ENCODE measurements at regions not wholly inside any gene's neighbourhood (a gene's known extent, or its start where the extent isn't known, plus 50 kb on each side); places are given as distances from the start of the nearest gene placed in this dataset.
"Not testable (repeated sequence)": the region's sequence is repeated elsewhere in the genome, so short reads cannot be mapped to it uniquely, and the experiment has no call there.

DNA sequence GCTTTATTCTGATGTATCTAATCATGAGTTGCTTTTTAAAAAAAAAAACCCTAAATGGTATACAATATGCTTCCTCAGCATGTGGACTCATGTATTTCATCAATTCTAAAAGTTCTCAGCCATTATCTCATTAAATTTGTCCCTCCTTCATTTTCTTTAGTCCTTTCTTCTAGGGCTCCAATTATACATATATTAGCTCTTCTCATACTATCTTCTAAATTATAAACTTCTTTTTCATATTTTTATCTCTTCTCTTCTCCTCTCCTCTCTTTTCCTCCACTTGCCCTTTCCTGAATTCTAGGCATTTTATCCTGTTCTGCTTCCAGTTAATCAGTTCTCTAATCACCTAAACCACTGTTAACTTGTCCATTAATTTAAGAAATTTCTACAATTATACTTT, 55.0 kb upstream of the IL33 start:
- intact Hi-C loops (cut with micrococcal nuclease): no loop called here
- H3K4me3 Mint-ChIP-seq: no peak overlapping the region
- DNase-seq: no peak
- no peak overlapping the region for H3K27ac Mint-ChIP-seq
- peaks cover 8% of the 10 kb centered on the region for H3K9me3 Mint-ChIP-seq
- no peaks in the 10 kb centered on the region for H3K36me3 Mint-ChIP-seq (ENCODE audit: low read depth)
- H3K27me3 Mint-ChIP-seq: peaks cover 2% of the 10 kb centered on the region
- no peaks in the 10 kb centered on the region for H3K4me1 Mint-ChIP-seq

DNA sequence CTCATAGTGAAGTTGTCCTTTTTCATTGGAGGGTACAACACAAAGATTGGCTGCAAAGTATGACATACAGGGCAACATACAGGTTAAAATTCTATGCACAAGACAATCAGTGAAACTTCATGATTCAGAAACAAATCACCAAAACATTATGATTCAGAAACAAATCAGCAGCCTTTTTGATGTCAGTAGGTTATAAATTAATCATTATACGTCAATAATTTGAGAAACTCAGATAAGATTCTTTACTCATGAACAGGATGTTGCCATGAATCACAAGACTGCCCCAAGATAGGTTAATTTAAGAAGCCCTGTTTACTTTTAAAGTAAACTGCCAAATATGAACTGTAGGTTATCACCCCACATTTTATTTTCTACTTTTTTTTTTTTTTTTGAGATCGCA, 62.2 kb upstream of the IL33 start:
- Mint-ChIP-seq H3K27ac (no peak overlapping the region), H3K4me3 (no peak overlapping the region), H3K9me3 (peaks cover 4% of the 10 kb centered on the region), H3K36me3 (ENCODE audit: low read depth) (no peaks in the 10 kb centered on the region), H3K27me3 (peaks cover 4% of the 10 kb centered on the region), H3K4me1 (no peaks in the 10 kb centered on the region)
- DNase-seq: no peak
- intact Hi-C loops (cut with micrococcal nuclease): no loop called here

DNA sequence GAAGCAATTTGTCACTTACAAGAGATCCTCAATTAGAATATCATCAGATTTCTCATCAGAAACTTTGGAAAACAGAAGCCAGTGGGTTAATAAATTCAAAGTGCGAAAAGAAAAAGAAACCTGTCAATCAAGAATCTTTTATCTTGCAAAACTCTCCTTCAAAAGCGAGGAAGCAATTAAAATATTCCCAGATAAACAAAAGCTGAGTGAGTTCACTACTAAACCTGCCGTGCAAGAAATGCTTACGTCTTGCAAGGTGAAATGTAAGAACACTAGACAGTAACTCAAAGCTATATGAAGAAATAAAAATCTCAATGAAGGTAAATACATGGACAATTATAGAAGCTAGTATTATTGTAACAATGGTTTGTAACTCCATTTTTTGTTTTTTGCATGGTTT, 62.8 kb upstream of the IL33 start:
- DNase-seq: no peak
- no peaks in the 10 kb centered on the region for H3K4me1 Mint-ChIP-seq
- peaks cover 4% of the 10 kb centered on the region for H3K27me3 Mint-ChIP-seq
- H3K9me3 Mint-ChIP-seq: peaks cover 4% of the 10 kb centered on the region
- H3K4me3 Mint-ChIP-seq: no peak overlapping the region
- H3K36me3 Mint-ChIP-seq (ENCODE audit: low read depth): no peaks in the 10 kb centered on the region
- intact Hi-C loops (cut with micrococcal nuclease): no loop called here
- no peak overlapping the region for H3K27ac Mint-ChIP-seq

DNA sequence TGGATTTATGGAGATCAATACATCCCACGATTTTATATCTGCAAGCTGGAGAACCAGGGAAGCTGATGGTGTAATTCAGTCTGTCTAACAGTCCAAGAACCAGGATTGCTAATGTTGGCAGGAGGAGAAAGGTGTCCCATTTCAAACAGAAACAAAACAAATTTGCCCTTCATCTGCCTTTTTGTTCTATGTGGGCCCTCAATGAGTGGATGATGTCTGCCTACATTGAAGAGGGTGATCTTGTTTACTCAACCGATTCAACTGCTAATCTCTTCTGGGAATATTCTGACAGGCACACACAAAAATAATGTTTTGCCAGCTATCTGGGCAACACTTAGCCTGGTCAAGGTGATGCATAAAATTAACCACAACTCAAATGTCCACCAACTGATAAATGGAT, 65.1 kb upstream of the IL33 start:
- no peak overlapping the region for H3K27ac Mint-ChIP-seq
- no peaks in the 10 kb centered on the region for H3K9me3 Mint-ChIP-seq
- H3K27me3 Mint-ChIP-seq: peaks cover 2% of the 10 kb centered on the region
- intact Hi-C loops (cut with micrococcal nuclease): no loop called here
- no peak overlapping the region for H3K4me3 Mint-ChIP-seq
- H3K4me1 Mint-ChIP-seq: no peaks in the 10 kb centered on the region
- H3K36me3 Mint-ChIP-seq (ENCODE audit: low read depth): no peaks in the 10 kb centered on the region
- no peak for DNase-seq

DNA sequence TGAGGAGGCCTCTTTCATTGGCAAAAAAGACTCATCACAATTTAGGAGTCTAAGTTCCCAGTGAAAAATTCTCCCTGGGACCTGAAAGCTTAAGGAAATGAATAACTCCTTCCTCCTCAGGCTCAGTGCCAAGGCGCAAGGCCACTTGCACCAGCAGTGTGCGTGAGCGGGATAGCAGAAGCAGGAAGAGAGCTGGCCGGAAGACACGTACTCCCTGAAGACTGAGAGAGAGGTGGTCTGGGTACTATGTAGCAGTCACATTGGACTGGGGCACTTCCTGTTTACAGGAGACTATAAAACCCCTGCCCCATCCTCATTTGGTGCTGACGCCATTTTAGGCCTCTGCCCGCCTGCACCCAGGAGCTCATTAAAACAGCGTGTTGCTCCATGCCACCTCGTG, 66.3 kb upstream of the IL33 start:
- no peaks in the 10 kb centered on the region for H3K4me1 Mint-ChIP-seq
- no peaks in the 10 kb centered on the region for H3K36me3 Mint-ChIP-seq (ENCODE audit: low read depth)
- DNase-seq: no peak
- H3K4me3 Mint-ChIP-seq: no peak overlapping the region
- intact Hi-C loops (cut with micrococcal nuclease): no loop called here
- H3K9me3 Mint-ChIP-seq: no peaks in the 10 kb centered on the region
- no peak overlapping the region for H3K27ac Mint-ChIP-seq
- peaks cover 2% of the 10 kb centered on the region for H3K27me3 Mint-ChIP-seq

DNA sequence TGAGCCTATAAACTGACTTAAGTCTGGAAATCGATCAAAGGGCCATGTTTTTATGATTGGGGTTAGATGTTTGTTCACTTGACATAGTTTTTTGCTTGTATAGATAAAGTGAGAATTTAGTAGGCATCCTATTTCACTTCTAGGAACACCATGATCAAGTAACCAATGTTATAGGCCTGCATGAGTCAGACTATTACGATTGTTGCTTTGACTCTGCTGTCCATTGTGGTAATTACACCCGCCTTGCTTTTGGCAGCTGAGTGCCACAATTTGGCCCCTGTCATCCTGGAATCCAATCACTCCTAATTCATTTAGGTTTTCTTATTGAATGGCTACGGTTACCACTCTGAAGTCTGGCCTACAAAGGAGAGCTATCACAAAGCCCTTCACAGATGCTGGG, 67.8 kb upstream of the IL33 start:
- no peaks in the 10 kb centered on the region for H3K36me3 Mint-ChIP-seq (ENCODE audit: low read depth)
- no peaks in the 10 kb centered on the region for H3K4me1 Mint-ChIP-seq
- intact Hi-C loops (cut with micrococcal nuclease): no loop called here
- no peak overlapping the region for H3K27ac Mint-ChIP-seq
- H3K27me3 Mint-ChIP-seq: no peaks in the 10 kb centered on the region
- DNase-seq: no peak
- no peak overlapping the region for H3K4me3 Mint-ChIP-seq
- H3K9me3 Mint-ChIP-seq: peaks cover 4% of the 10 kb centered on the region

DNA sequence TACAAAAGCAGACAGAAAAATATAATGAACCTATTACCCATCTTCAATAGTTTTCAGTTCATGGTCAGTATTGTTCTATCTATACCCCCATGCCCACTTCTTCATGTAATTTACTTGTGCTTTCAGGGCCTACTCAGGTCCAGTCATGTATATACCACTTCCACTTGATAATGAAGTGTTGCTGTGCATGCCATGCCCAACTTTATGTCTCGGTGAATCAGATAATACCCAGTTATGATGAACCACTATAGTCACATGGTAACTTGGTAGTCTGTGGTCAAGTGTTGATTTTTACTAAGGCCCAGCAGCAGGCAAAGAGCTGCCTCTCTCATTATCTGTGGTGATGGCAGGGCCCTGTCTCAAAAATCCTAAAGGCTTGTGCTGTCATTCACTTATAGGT, 70.7 kb upstream of the IL33 start:
- H3K9me3 Mint-ChIP-seq: peaks cover 4% of the 10 kb centered on the region
- H3K27me3 Mint-ChIP-seq: no peaks in the 10 kb centered on the region
- no peaks in the 10 kb centered on the region for H3K4me1 Mint-ChIP-seq
- intact Hi-C loops (cut with micrococcal nuclease): no loop called here
- no peak overlapping the region for H3K4me3 Mint-ChIP-seq
- DNase-seq: no peak
- H3K27ac Mint-ChIP-seq: no peak overlapping the region
- no peaks in the 10 kb centered on the region for H3K36me3 Mint-ChIP-seq (ENCODE audit: low read depth)

DNA sequence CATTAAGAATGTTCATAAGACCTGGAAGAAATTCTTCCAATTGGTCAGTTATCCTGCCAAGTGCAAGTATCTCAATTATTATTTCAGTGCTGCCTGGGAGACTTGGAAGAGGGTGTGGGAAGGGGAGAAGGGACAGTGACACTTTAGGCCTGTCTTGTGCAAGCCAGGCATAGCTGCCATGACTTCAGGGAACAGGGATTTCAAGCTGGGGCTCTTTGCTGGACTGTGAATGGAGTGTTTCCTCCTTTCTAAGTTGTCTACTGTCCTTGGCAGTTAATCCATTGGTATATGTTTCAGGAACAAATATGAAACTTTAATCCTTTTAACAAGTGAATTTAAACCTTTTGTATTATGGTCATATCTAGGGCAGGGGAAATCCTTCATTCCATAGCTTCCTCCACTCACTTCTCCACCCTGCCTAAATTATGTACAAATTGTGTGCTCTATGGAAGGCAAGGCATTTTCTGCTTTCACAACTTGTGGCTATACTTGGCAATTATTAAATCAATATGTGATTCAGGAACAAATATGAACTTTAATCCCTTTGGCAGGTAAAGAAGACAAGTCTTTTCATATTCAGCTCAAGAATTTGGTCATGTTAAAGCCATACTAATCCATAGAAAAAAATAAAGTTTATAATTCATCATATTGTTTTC, 72.7 kb upstream of the IL33 start:
- Mint-ChIP-seq H3K4me1 (no peaks in the 10 kb centered on the region), H3K36me3 (ENCODE audit: low read depth) (no peaks in the 10 kb centered on the region), H3K27ac (no peak overlapping the region), H3K4me3 (no peak overlapping the region), H3K9me3 (peaks cover 4% of the 10 kb centered on the region), H3K27me3 (no peaks in the 10 kb centered on the region)
- intact Hi-C loops (cut with micrococcal nuclease): no loop called here
- no peak for DNase-seq

DNA sequence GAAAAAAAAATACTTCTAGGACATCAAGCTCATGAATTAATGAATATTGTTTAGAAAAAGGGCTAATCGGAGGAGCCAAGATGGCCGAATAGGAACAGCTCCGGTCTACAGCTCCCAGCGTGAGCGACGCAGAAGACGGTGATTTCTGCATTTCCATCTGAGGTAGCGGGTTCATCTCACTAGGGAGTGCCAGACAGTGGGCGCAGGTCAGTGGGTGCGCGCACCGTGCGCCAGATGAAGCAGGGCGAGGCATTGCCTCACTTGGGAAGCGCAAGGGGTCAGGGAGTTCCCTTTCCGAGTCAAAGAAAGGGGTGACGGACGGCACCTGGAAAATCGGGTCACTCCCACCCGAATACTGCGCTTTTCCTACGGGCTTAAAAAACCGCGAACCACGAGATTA, 79.8 kb upstream of the IL33 start:
- H3K27me3 Mint-ChIP-seq: peaks cover 10% of the 10 kb centered on the region
- H3K4me3 Mint-ChIP-seq; DNase-seq; H3K4me1 Mint-ChIP-seq; H3K27ac Mint-ChIP-seq; intact Hi-C loops (cut with micrococcal nuclease); H3K9me3 Mint-ChIP-seq; H3K36me3 Mint-ChIP-seq (ENCODE audit: low read depth): not testable (repeated sequence)

DNA sequence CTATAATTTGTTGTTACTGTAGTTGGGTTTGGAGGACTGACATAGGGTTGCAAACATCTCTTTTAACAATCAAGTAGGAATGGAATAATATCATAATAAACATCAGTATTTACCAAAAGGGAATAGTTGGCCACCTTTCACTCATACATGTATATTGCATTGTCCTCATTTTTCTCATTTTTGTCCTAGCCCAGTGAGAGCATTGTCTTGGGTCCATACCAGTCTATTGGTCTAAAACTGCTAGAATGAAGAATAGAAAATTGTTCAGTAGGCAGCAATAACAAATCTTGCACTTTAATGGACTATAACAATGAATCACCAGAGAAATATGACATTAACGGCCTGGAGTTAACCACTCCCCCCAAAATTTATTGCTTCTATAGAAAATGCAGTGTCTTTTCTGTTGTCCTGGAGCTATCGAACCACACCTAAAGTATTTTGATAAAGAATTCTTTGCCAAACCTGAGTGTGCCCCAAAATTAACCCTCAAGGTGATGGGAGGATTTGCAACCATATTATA, 80.9 kb upstream of the IL33 start:
- H3K27ac Mint-ChIP-seq: no peak overlapping the region
- H3K4me1 Mint-ChIP-seq: peaks cover 3% of the 10 kb centered on the region
- no peaks in the 10 kb centered on the region for H3K36me3 Mint-ChIP-seq (ENCODE audit: low read depth)
- peaks cover 13% of the 10 kb centered on the region for H3K27me3 Mint-ChIP-seq
- H3K9me3 Mint-ChIP-seq: peaks cover 4% of the 10 kb centered on the region
- intact Hi-C loops (cut with micrococcal nuclease): no loop called here
- no peak for DNase-seq
- no peak overlapping the region for H3K4me3 Mint-ChIP-seq

DNA sequence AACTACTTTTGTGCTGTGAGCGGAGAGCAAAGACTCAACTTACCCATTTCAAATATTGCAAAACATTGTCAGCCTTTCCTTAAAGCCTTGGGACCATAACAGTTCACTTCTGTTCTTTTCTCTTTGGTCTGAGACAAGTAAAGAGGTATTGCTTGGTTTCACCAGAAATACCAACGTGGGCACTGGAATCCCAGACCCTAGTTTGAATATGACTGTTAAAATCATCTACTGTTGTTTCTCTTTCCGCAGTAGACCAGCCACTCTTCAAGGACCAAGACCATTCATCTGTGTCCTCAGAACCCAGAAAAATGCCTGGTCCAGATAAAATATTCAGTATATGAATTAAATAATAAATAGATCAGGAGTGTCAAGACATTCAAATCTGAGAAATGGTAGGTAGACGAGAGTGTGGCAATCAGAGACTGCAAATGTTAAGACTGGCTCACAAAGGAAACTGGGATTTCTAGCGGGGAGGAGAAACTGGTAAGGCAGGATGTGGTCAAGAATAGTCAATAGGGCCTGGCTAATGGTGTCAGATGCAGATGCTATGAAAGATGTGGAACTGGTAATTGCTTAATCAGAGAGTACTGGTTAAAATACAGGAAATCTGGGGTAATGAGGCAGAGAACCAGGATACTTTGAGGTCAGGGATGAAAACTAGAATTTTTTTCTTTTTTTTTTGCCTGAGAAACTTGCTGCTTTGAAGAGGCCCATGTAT, 82.1 kb upstream of the IL33 start:
- DNase-seq: no peak
- peaks cover 16% of the 10 kb centered on the region for H3K27me3 Mint-ChIP-seq
- intact Hi-C loops (cut with micrococcal nuclease): no loop called here
- no peak overlapping the region for H3K4me3 Mint-ChIP-seq
- peaks cover 4% of the 10 kb centered on the region for H3K9me3 Mint-ChIP-seq
- H3K27ac Mint-ChIP-seq: no peak overlapping the region
- H3K4me1 Mint-ChIP-seq: peaks cover 3% of the 10 kb centered on the region
- no peaks in the 10 kb centered on the region for H3K36me3 Mint-ChIP-seq (ENCODE audit: low read depth)

DNA sequence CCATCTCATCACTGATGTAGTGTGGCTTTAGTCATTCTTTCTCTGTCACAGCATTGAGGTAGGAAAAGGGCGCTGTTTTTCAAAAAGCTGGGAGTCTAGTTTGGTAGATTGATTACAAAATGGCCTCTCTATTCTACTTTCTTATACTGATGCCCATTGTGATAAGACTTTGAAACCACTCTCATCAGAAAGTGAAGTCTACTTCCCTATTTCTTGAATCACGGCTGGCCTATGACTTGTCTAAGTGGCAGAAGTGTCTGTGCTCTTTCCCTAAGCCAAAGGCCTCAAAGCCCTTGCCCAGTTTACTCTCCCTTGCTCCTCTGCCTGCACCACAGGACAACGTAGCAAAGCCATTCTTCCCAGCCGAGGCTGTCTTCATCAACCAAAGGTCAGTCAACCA, 83.0 kb upstream of the IL33 start:
- no peak for DNase-seq
- H3K27ac Mint-ChIP-seq: no peak overlapping the region
- peaks cover 4% of the 10 kb centered on the region for H3K9me3 Mint-ChIP-seq
- no peak overlapping the region for H3K4me3 Mint-ChIP-seq
- H3K4me1 Mint-ChIP-seq: peaks cover 3% of the 10 kb centered on the region
- no peaks in the 10 kb centered on the region for H3K36me3 Mint-ChIP-seq (ENCODE audit: low read depth)
- H3K27me3 Mint-ChIP-seq: peaks cover 16% of the 10 kb centered on the region
- intact Hi-C loops (cut with micrococcal nuclease): no loop called here

DNA sequence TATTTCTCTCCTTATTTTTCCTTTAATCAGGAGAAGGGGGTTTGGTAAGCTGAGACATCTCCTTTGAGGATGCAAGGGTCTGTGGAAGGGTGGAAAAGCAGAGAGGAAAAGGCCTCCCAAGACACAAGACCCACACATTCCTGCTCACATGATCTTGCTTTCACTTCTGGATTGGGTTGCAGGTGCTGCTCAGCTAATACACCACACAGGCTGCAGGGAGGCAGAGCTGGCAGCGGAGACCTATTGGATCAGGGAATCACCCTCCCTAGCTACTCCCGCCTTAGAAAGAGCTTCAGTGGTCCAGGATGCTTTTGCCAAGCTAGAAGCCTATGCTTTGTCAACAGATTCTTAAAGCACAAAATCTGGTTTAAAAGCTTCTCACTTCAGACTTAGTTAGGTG, 87.6 kb upstream of the IL33 start:
- H3K36me3 Mint-ChIP-seq (ENCODE audit: low read depth): no peaks in the 10 kb centered on the region
- H3K27ac Mint-ChIP-seq: no peak overlapping the region
- no peak for DNase-seq
- intact Hi-C loops (cut with micrococcal nuclease): no loop called here
- H3K4me3 Mint-ChIP-seq: no peak overlapping the region
- H3K27me3 Mint-ChIP-seq: peaks cover 25% of the 10 kb centered on the region
- H3K9me3 Mint-ChIP-seq: no peaks in the 10 kb centered on the region
- no peaks in the 10 kb centered on the region for H3K4me1 Mint-ChIP-seq

DNA sequence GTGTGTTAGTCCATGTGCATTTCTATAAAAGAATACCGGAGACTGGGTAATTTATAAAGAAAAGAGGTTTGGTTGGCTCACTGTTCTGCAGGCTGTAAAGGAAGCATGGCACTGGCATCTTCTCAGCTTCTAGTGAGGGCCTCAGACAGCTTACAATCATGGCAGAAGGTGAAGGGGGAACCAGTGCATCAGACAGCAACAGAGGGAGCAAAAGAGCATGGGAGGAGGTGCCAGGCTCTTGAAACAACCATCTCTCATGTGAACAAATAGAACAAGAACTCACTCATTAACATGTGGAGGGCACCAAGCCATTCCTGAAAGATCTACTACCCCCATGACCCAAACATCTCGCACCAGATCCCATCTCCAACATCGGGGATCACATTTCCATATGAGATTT, 89.2 kb upstream of the IL33 start:
- Mint-ChIP-seq H3K27ac (no peak overlapping the region), H3K27me3 (peaks cover 23% of the 10 kb centered on the region), H3K4me1 (no peaks in the 10 kb centered on the region), H3K4me3 (no peak overlapping the region), H3K36me3 (ENCODE audit: low read depth) (no peaks in the 10 kb centered on the region), H3K9me3 (no peaks in the 10 kb centered on the region)
- intact Hi-C loops (cut with micrococcal nuclease): no loop called here
- no peak for DNase-seq

DNA sequence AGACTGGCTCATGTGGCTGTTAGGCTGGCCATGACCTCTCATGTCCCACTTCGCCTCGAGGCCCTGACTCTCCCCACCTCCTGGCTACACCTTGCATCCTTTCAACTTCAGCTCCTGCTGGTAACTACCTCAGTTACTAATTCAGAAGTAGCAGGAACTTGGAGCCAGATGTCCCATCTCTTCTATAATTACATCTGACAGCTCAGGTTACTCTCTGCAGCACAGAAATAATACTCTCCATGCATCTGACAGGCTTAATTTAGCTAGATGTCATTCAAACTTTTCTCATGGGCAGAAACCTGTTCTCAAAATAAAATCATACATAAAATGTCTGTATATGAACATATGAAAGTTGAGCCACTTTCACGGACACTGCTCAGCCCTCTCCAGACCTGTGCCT, 92.2 kb upstream of the IL33 start:
- Mint-ChIP-seq H3K27ac (no peak overlapping the region), H3K4me3 (no peak overlapping the region), H3K36me3 (ENCODE audit: low read depth) (no peaks in the 10 kb centered on the region), H3K27me3 (peaks cover 13% of the 10 kb centered on the region), H3K4me1 (no peaks in the 10 kb centered on the region), H3K9me3 (no peaks in the 10 kb centered on the region)
- intact Hi-C loops (cut with micrococcal nuclease): no loop called here
- no peak for DNase-seq

All from activated CD4-positive, alpha-beta T cell treated with anti-CD3 and anti-CD28 coated beads, Interleukin-2, amount 10 ng/mL, durations not matched to agents 24 days and 14 days (primary cell).